HL-60 (cell line): ENCODE measurements at regions not wholly inside any gene's neighbourhood (a gene's known extent, or its start where the extent isn't known, plus 50 kb on each side); places are given as distances from the start of the nearest gene placed in this dataset.

Experiments
- DNase-seq, 2 experiments: peaks; one replicate each; pipeline ENCODE4 v3.0.0-alpha.2; 2010 to 2020; ENCODE audit warnings: low read depth in 1 of 2, low spot score in 1 of 2
- H3K27ac ChIP-seq: fragments of 250-450 bp; sonication (Bioruptor Pico); replicated peaks from 2 replicates; pipeline ENCODE4 v1.5.1; 2020; ENCODE audit warnings: mild to moderate bottlenecking, moderate library complexity
- H3K27me3 ChIP-seq: fragments of 250-450 bp; sonication (Bioruptor Pico); 2 replicates; pipeline ENCODE4 v1.5.1; 2021; ENCODE audit warnings: mild to moderate bottlenecking, moderate library complexity; ENCODE audit not compliant: insufficient read depth, poor library complexity, severe bottlenecking
- H3K4me3 ChIP-seq: replicated peaks from 2 replicates; pipeline ENCODE4 v1.5.1; 2011; ENCODE audit warnings: mild to moderate bottlenecking, control low read depth, low read length; ENCODE audit not compliant: insufficient read depth
- GABPA ChIP-seq: IDR thresholded peaks from 2 replicates; pipeline ENCODE4 v1.6.1; 2012; ENCODE audit warnings: low read depth
- POLR2AphosphoS5 ChIP-seq: IDR thresholded peaks from 2 replicates; pipeline ENCODE4 v1.6.1; 2012; ENCODE audit warnings: low read depth
- SPI1 ChIP-seq: IDR thresholded peaks from 2 replicates; pipeline ENCODE4 v1.6.1; 2012; ENCODE audit warnings: low read depth, mild to moderate bottlenecking, borderline replicate concordance
- TF ChIP-seq, protein P1 (sequence below): IDR thresholded peaks from one replicate; pipeline ENCODE4 v1.5.1; 2011; ENCODE audit warnings: low read length, control low read depth, inconsistent platforms; ENCODE audit not compliant: insufficient read depth
- TF ChIP-seq, protein P2 (sequence below): IDR thresholded peaks from 2 replicates; pipeline ENCODE4 v1.6.1; 2012; ENCODE audit warnings: low read depth; ENCODE audit not compliant: insufficient replicate concordance

DNA sequence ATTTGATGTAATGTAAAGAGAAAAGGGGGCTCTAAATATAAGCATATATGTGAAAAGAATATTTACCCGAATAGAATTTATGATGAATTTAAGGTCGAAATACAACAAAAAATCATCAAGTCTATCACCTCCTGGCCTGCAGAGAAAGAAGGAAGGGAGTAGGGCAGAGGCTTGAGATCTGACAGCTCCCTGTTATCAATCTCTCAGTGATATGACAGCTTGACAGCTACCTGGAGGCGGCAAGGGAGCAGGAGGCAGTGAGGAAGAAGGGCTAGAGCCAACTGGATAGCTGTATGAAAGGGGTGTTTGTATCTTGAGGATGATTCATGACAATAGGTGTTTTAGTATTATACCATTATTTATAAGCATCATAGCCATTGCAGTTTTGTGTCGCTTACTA lies 299.8 kb upstream of the DNAJC19 start:
- H3K4me3 ChIP-seq = no peak overlapping the region
- H3K27ac ChIP-seq = no peak overlapping the region
- H3K27me3 ChIP-seq = no peaks in the 10 kb centered on the region
- DNase-seq = no peak
- TF ChIP-seq, protein P1, sequence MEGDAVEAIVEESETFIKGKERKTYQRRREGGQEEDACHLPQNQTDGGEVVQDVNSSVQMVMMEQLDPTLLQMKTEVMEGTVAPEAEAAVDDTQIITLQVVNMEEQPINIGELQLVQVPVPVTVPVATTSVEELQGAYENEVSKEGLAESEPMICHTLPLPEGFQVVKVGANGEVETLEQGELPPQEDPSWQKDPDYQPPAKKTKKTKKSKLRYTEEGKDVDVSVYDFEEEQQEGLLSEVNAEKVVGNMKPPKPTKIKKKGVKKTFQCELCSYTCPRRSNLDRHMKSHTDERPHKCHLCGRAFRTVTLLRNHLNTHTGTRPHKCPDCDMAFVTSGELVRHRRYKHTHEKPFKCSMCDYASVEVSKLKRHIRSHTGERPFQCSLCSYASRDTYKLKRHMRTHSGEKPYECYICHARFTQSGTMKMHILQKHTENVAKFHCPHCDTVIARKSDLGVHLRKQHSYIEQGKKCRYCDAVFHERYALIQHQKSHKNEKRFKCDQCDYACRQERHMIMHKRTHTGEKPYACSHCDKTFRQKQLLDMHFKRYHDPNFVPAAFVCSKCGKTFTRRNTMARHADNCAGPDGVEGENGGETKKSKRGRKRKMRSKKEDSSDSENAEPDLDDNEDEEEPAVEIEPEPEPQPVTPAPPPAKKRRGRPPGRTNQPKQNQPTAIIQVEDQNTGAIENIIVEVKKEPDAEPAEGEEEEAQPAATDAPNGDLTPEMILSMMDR = no peak
- TF ChIP-seq, protein P2, sequence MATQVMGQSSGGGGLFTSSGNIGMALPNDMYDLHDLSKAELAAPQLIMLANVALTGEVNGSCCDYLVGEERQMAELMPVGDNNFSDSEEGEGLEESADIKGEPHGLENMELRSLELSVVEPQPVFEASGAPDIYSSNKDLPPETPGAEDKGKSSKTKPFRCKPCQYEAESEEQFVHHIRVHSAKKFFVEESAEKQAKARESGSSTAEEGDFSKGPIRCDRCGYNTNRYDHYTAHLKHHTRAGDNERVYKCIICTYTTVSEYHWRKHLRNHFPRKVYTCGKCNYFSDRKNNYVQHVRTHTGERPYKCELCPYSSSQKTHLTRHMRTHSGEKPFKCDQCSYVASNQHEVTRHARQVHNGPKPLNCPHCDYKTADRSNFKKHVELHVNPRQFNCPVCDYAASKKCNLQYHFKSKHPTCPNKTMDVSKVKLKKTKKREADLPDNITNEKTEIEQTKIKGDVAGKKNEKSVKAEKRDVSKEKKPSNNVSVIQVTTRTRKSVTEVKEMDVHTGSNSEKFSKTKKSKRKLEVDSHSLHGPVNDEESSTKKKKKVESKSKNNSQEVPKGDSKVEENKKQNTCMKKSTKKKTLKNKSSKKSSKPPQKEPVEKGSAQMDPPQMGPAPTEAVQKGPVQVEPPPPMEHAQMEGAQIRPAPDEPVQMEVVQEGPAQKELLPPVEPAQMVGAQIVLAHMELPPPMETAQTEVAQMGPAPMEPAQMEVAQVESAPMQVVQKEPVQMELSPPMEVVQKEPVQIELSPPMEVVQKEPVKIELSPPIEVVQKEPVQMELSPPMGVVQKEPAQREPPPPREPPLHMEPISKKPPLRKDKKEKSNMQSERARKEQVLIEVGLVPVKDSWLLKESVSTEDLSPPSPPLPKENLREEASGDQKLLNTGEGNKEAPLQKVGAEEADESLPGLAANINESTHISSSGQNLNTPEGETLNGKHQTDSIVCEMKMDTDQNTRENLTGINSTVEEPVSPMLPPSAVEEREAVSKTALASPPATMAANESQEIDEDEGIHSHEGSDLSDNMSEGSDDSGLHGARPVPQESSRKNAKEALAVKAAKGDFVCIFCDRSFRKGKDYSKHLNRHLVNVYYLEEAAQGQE = no peak
- no peak for TF ChIP-seq GABPA
- TF ChIP-seq SPI1 = no peak
- TF ChIP-seq POLR2AphosphoS5 = no peak

DNA sequence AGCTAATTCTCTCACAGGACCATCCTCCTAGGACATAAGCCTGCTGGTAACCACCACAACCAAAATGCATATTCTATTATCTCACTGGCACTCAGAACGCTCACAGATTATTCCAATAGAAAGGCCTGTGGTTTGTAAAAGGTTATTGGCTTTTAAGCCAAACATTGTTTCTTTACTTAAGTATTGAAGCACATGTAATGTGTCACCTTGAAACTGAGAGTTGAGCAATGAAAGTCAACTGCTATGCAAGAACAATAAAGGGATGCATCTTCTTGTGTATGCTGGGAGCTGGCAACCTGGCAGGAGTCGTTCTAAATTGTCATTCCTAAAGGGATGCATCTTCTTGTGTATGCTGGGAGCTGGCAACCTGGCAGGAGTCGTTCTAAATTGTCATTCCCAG lies 298.6 kb upstream of the DNAJC19 start:
- DNase-seq = no peak

DNA sequence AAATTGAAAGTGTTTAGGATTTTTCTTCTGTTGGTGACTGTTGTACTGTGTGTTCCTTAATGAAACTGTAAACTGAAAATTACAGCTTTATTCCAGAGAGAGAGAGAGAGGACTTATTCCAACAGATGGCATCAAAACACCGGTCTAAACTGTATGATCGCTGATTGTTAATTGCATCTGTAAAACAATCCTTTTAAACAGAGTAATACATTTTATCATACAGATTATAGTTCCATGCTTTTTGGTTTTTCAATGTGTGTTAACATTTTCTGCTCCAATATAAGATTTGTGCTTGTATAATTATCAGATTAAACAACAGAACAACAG lies 289.7 kb upstream of the DNAJC19 start:
- no peak for TF ChIP-seq SPI1
- TF ChIP-seq, protein P2 = no peak
- no peak for TF ChIP-seq POLR2AphosphoS5
- no peak for TF ChIP-seq GABPA
- TF ChIP-seq, protein P1 = no peak
- no peak for DNase-seq
- Histone ChIP-seq H3K4me3 (no peak overlapping the region), H3K27ac (no peak overlapping the region), H3K27me3 (no peaks in the 10 kb centered on the region)

More for the DNA sequence above, 298.6 kb upstream of the DNAJC19 start:
- Histone ChIP-seq H3K27me3 (no peaks in the 10 kb centered on the region), H3K27ac (no peak overlapping the region), H3K4me3 (no peak overlapping the region)
- TF ChIP-seq SPI1 (no peak), POLR2AphosphoS5 (no peak), GABPA (no peak)
- TF ChIP-seq, protein P1 = no peak
- TF ChIP-seq, protein P2 = no peak
